ENCODE measurements at regions not wholly inside any gene's neighbourhood (a gene's known extent, or its start where the extent isn't known, plus 50 kb on each side); places are given as distances from the start of the nearest gene placed in this dataset.

DNA sequence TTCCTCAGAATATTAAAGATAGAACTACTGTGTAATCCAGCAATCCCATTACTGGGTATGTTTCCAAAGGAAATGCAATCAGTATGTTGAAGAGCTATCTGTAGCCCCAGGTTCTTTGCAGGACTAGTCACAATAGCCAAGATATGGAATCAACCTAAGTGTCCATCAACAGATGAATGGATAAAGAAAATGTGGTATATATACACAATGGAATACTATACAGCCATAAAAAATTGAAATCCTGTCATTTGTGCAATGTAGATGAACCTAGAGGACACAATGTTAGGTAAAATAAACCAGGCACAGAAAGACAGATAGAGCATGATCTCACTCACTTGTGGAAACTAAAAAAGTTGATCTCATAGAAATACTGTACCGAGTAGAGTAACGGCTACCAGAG is 306.0 kb upstream of the MARCKS start:
- no peaks in the 10 kb centered on the region for H3F3A ChIP-seq (ENCODE audit: insufficient read depth, low read length)
- no peaks in the 10 kb centered on the region for H3K36me3 ChIP-seq (replicated peaks; ENCODE audit: insufficient read depth, low read length)
- H3K4me1 ChIP-seq (ENCODE audit: low read length), result no peaks in the 10 kb centered on the region
- no peak for DNase-seq
- H3K9me2 ChIP-seq (replicated peaks; ENCODE audit: insufficient read depth, low read length), result no peaks in the 10 kb centered on the region
- no peaks in the 10 kb centered on the region for H3K79me2 ChIP-seq (ENCODE audit: low read length)
- no peak for TF ChIP-seq EZH2phosphoT487 (IDR thresholded peaks at IDR 0.05; ENCODE audit: low read length)
- TF ChIP-seq EZH2 (optimal IDR thresholded peaks at IDR 0.05; ENCODE audit: low read depth, low read length), result no peak
- no peak for TF ChIP-seq CTCF (IDR thresholded peaks at IDR 0.05; ENCODE audit: low read length)
- no peaks in the 10 kb centered on the region for H4K20me1 ChIP-seq (ENCODE audit: insufficient read depth, low read length)
- H3K4me2 ChIP-seq (ENCODE audit: low read depth, low read length), result no peak overlapping the region
- H3K27ac ChIP-seq (ENCODE audit: low read length), result no peak overlapping the region
- no peak overlapping the region for H2AFZ ChIP-seq (ENCODE audit: low read length)
- no peaks in the 10 kb centered on the region for H3K27me3 ChIP-seq (replicated peaks; ENCODE audit: insufficient read depth, low read length)
- no peaks in the 10 kb centered on the region for H3K9me3 ChIP-seq (replicated peaks; ENCODE audit: insufficient read depth, low read length)
- no peak overlapping the region for H3K4me3 ChIP-seq (ENCODE audit: low read length)
- no peak overlapping the region for H3K9ac ChIP-seq (ENCODE audit: low read length)

DNA sequence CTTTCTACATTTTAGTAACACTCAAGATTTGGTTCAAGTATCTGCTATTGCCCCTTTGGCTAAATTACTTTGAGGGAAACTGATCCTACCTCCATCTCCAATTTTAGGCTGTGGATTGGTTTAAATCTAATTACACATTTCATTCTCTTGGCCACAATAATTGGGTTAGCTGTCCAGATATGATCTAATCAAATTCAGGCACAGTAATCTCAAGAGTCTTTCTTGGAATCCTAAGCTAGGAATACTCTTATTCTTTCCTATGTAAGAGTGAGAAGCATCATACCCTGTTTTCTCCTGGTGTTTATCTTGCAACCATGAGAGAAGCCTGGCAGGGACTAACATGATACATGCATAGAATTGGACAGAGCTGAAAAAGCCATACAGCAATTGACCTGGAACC is 300.4 kb upstream of the MARCKS start:
- no peak for DNase-seq
- Histone ChIP-seq H3K27me3 (replicated peaks; ENCODE audit: insufficient read depth, low read length) (no peaks in the 10 kb centered on the region), H3K27ac (ENCODE audit: low read length) (no peak overlapping the region), H3K9me3 (replicated peaks; ENCODE audit: insufficient read depth, low read length) (no peaks in the 10 kb centered on the region), H3K4me1 (ENCODE audit: low read length) (no peaks in the 10 kb centered on the region; the same call in 1 of the 2 replicates), H3K9me2 (replicated peaks; ENCODE audit: insufficient read depth, low read length) (no peaks in the 10 kb centered on the region), H3F3A (ENCODE audit: insufficient read depth, low read length) (no peaks in the 10 kb centered on the region), H3K79me2 (ENCODE audit: low read length) (no peaks in the 10 kb centered on the region), H2AFZ (ENCODE audit: low read length) (no peak overlapping the region), H3K9ac (ENCODE audit: low read length) (no peak overlapping the region), H3K4me2 (ENCODE audit: low read depth, low read length) (no peak overlapping the region), H3K4me3 (ENCODE audit: low read length) (no peak overlapping the region), H4K20me1 (ENCODE audit: insufficient read depth, low read length) (no peaks in the 10 kb centered on the region), H3K36me3 (replicated peaks; ENCODE audit: insufficient read depth, low read length) (no peaks in the 10 kb centered on the region)
- TF ChIP-seq EZH2phosphoT487 (IDR thresholded peaks at IDR 0.05; ENCODE audit: low read length) (no peak), EZH2 (optimal IDR thresholded peaks at IDR 0.05; ENCODE audit: low read depth, low read length) (no peak), CTCF (IDR thresholded peaks at IDR 0.05; ENCODE audit: low read length) (no peak)

GRCh38 chr6:113558431-113558830 is 298.7 kb upstream of the MARCKS start:
- H4K20me1 ChIP-seq (ENCODE audit: insufficient read depth, low read length), result no peaks in the 10 kb centered on the region
- H3K27me3 ChIP-seq (replicated peaks; ENCODE audit: insufficient read depth, low read length), result no peaks in the 10 kb centered on the region
- H3K4me3 ChIP-seq (ENCODE audit: low read length), result no peak overlapping the region
- H3K9me2 ChIP-seq (replicated peaks; ENCODE audit: insufficient read depth, low read length), result no peaks in the 10 kb centered on the region
- TF ChIP-seq EZH2phosphoT487 (IDR thresholded peaks at IDR 0.05; ENCODE audit: low read length), result no peak
- no peaks in the 10 kb centered on the region for H3K9me3 ChIP-seq (replicated peaks; ENCODE audit: insufficient read depth, low read length)
- no peaks in the 10 kb centered on the region for H3K36me3 ChIP-seq (replicated peaks; ENCODE audit: insufficient read depth, low read length)
- no peak for DNase-seq
- no peak overlapping the region for H2AFZ ChIP-seq (ENCODE audit: low read length)
- no peak overlapping the region for H3K27ac ChIP-seq (ENCODE audit: low read length)
- H3F3A ChIP-seq (ENCODE audit: insufficient read depth, low read length), result no peaks in the 10 kb centered on the region
- H3K4me1 ChIP-seq (ENCODE audit: low read length), result no peaks in the 10 kb centered on the region; the same call in 1 of the 2 replicates
- no peak overlapping the region for H3K4me2 ChIP-seq (ENCODE audit: low read depth, low read length)
- H3K79me2 ChIP-seq (ENCODE audit: low read length), result no peaks in the 10 kb centered on the region
- H3K9ac ChIP-seq (ENCODE audit: low read length), result no peak overlapping the region

GRCh38 chr6:113558966-113559365 is 298.2 kb upstream of the MARCKS start:
- H3F3A ChIP-seq (ENCODE audit: insufficient read depth, low read length), result no peaks in the 10 kb centered on the region
- H3K27ac ChIP-seq (ENCODE audit: low read length), result no peak overlapping the region
- H3K27me3 ChIP-seq (replicated peaks; ENCODE audit: insufficient read depth, low read length), result no peaks in the 10 kb centered on the region
- H3K9ac ChIP-seq (ENCODE audit: low read length), result no peak overlapping the region
- TF ChIP-seq EZH2phosphoT487 (IDR thresholded peaks at IDR 0.05; ENCODE audit: low read length), result no peak
- no peak overlapping the region for H3K4me2 ChIP-seq (ENCODE audit: low read depth, low read length)
- H3K4me3 ChIP-seq (ENCODE audit: low read length), result no peak overlapping the region
- no peaks in the 10 kb centered on the region for H3K79me2 ChIP-seq (ENCODE audit: low read length)
- H2AFZ ChIP-seq (ENCODE audit: low read length), result no peak overlapping the region
- DNase-seq, result no peak
- no peaks in the 10 kb centered on the region for H3K9me2 ChIP-seq (replicated peaks; ENCODE audit: insufficient read depth, low read length)
- no peaks in the 10 kb centered on the region; the same call in 1 of the 2 replicates for H3K4me1 ChIP-seq (ENCODE audit: low read length)
- H3K36me3 ChIP-seq (replicated peaks; ENCODE audit: insufficient read depth, low read length), result no peaks in the 10 kb centered on the region
- H3K9me3 ChIP-seq (replicated peaks; ENCODE audit: insufficient read depth, low read length), result no peaks in the 10 kb centered on the region
- no peaks in the 10 kb centered on the region for H4K20me1 ChIP-seq (ENCODE audit: insufficient read depth, low read length)

All from MM.1S (cell line).